Neural cell (in vitro differentiated cells): ENCODE measurements at regions not wholly inside any gene's neighbourhood (a gene's known extent, or its start where the extent isn't known, plus 50 kb on each side); places are given as distances from the start of the nearest gene placed in this dataset.

Experiments
- EP300 ChIP-seq: fragments of 450-650 bp; conservative IDR thresholded peaks from 2 replicates; pipeline ENCODE4 v1.6.1; 2014; ENCODE audit warnings: antibody characterized with exemption, mild to moderate bottlenecking, moderate library complexity; ENCODE audit not compliant: poor library complexity, severe bottlenecking
- POLR2AphosphoS5 ChIP-seq: IDR thresholded peaks from 2 replicates; pipeline ENCODE4 v1.6.1; 2012
- TAF1 ChIP-seq: IDR thresholded peaks from 2 replicates; pipeline ENCODE4 v1.6.1; 2012; ENCODE audit warnings: low read depth
- TF ChIP-seq, protein P1 (sequence below): fragments of 450-650 bp; IDR thresholded peaks from 2 replicates; pipeline ENCODE4 v1.5.1; 2014; ENCODE audit warnings: antibody characterized with exemption, mild to moderate bottlenecking, moderate library complexity; ENCODE audit not compliant: poor library complexity, severe bottlenecking
- TF ChIP-seq, protein P2 (sequence below): IDR thresholded peaks from 2 replicates; pipeline ENCODE4 v1.6.1; 2012; ENCODE audit warnings: borderline replicate concordance

DNA sequence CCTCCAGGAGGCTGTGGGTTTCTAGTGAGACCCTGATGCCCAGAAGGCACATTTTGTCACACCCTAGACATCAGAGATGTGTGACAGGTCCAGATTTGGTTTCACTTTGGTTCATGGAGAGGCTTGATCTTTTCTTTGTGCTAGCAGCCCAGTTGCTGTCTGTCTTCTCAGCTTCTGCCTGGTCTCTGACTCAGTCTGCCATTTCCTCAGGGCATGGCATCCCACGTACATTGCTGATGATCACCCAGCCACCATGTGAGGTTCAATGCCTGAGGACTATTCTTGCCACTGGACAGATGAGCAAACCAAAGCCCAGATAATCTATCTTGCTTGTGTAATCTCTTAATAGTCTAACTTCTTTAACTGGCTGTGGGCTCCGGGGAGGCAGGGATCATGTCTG lies 144.9 kb upstream of the MRPS22 start:
- TF ChIP-seq, protein P1, sequence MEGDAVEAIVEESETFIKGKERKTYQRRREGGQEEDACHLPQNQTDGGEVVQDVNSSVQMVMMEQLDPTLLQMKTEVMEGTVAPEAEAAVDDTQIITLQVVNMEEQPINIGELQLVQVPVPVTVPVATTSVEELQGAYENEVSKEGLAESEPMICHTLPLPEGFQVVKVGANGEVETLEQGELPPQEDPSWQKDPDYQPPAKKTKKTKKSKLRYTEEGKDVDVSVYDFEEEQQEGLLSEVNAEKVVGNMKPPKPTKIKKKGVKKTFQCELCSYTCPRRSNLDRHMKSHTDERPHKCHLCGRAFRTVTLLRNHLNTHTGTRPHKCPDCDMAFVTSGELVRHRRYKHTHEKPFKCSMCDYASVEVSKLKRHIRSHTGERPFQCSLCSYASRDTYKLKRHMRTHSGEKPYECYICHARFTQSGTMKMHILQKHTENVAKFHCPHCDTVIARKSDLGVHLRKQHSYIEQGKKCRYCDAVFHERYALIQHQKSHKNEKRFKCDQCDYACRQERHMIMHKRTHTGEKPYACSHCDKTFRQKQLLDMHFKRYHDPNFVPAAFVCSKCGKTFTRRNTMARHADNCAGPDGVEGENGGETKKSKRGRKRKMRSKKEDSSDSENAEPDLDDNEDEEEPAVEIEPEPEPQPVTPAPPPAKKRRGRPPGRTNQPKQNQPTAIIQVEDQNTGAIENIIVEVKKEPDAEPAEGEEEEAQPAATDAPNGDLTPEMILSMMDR: no peak
- TF ChIP-seq, protein P2, sequence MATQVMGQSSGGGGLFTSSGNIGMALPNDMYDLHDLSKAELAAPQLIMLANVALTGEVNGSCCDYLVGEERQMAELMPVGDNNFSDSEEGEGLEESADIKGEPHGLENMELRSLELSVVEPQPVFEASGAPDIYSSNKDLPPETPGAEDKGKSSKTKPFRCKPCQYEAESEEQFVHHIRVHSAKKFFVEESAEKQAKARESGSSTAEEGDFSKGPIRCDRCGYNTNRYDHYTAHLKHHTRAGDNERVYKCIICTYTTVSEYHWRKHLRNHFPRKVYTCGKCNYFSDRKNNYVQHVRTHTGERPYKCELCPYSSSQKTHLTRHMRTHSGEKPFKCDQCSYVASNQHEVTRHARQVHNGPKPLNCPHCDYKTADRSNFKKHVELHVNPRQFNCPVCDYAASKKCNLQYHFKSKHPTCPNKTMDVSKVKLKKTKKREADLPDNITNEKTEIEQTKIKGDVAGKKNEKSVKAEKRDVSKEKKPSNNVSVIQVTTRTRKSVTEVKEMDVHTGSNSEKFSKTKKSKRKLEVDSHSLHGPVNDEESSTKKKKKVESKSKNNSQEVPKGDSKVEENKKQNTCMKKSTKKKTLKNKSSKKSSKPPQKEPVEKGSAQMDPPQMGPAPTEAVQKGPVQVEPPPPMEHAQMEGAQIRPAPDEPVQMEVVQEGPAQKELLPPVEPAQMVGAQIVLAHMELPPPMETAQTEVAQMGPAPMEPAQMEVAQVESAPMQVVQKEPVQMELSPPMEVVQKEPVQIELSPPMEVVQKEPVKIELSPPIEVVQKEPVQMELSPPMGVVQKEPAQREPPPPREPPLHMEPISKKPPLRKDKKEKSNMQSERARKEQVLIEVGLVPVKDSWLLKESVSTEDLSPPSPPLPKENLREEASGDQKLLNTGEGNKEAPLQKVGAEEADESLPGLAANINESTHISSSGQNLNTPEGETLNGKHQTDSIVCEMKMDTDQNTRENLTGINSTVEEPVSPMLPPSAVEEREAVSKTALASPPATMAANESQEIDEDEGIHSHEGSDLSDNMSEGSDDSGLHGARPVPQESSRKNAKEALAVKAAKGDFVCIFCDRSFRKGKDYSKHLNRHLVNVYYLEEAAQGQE: no peak
- TF ChIP-seq TAF1 (no peak), EP300 (no peak), POLR2AphosphoS5 (no peak)
